ENCODE measurements at regions not wholly inside any gene's neighbourhood (a gene's known extent, or its start where the extent isn't known, plus 50 kb on each side); places are given as distances from the start of the nearest gene placed in this dataset.

DNA sequence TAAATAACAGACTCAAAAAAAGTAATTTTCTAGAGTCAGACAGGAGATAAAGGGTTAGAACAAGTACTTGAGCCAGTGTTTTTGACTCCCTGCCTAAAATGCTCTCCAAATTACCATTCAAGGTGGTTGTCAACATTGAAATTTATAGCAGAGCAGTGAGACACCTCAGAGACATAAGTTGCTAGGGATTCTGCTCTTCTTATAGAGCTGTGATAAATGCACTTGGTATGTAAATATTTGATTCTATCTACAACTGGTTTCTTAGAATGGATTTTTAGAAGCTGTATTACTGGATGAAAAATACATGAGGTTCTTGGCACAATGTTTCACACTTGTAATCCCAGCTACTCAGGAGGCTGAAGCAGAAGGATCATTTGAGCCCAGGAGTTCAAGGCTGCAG is 83.9 kb upstream of the OSBPL8 start:
- TF ChIP-seq POLR2A (IDR thresholded peaks at IDR 0.05), result no peak
- no peak for TF ChIP-seq CTCF (IDR thresholded peaks at IDR 0.05)
- no peak for TF ChIP-seq POLR2AphosphoS5 (IDR thresholded peaks at IDR 0.05)
